Esophagus squamous epithelium (tissue), 4 donors: ENCODE measurements at regions not wholly inside any gene's neighbourhood (a gene's known extent, or its start where the extent isn't known, plus 50 kb on each side); places are given as distances from the start of the nearest gene placed in this dataset.

Source experiments
- CTCF ChIP-seq, 6 experiments: fragments of 450-650 bp in 4 of 6; fragments of 200-600 bp in 2 of 6; sonication (generic) in 2 of 6; IDR thresholded peaks; one replicate each; pipeline ENCODE4 v1.5.1; 2016 to 2019; ENCODE audit warnings: antibody characterized with exemption in 6 of 6, mild to moderate bottlenecking in 4 of 6, moderate library complexity in 4 of 6
- POLR2A ChIP-seq, 4 donors: fragments of 450-650 bp; IDR thresholded peaks; one replicate each; pipeline ENCODE4 v1.6.1; 2017; ENCODE audit warnings: antibody characterized with exemption in 4 of 4, mild to moderate bottlenecking in 4 of 4, moderate library complexity in 3 of 4

GRCh38 chr5:130514984-130515690 lies 610.9 kb downstream of the CHSY3 start:
- TF ChIP-seq POLR2A (IDR thresholded peaks at IDR 0.05) (no peak), CTCF (IDR thresholded peaks at IDR 0.05) (no peak)
